ENCODE measurements at regions not wholly inside any gene's neighbourhood (a gene's known extent, or its start where the extent isn't known, plus 50 kb on each side); places are given as distances from the start of the nearest gene placed in this dataset.

DNA sequence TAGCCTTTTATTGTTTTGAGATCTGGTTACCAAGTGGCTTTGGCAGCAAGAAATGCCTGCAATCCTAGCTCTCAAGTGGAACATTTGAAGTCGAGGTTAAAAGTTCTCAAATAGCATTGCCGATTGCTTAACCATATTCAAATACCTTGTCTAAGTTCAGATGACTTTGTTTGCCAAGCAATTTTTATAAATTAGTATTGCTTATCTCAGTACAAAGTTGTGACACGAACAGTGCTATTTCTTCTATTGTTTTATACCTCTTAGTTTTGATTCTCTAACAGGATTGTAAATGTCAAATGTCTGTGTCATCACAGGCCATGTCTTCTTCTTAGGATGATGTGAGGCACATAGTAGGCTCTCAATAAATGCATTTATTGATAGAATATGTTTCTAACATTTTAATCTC, 633.3 kb downstream of the PTPRC start:
- H3K4me1 Mint-ChIP-seq = peaks cover 19% of the 10 kb centered on the region
- no peaks in the 10 kb centered on the region for H3K9me3 Mint-ChIP-seq
- Histone ChIP-seq H3K4me1 (ENCODE audit: control insufficient read depth, insufficient read depth, low read length) (peaks cover 2% of the 10 kb centered on the region), H3K4me3 (ENCODE audit: low read length) (no peak overlapping the region), H3K27ac (ENCODE audit: low read depth, low read length) (no peak overlapping the region), H3K9me3 (ENCODE audit: control insufficient read depth, low read length) (peaks cover 5% of the 10 kb centered on the region), H3K36me3 (ENCODE audit: control insufficient read depth, insufficient read depth, low read length) (no peaks in the 10 kb centered on the region), H3K9ac (ENCODE audit: extremely low read depth, low read length, poor library complexity, severe bottlenecking) (no peak overlapping the region), H3K27me3 (ENCODE audit: control insufficient read depth, insufficient read depth, low read length, poor library complexity, severe bottlenecking) (no peaks in the 10 kb centered on the region)
- 86 to 90% methylated on average over 3 of the region's 3 CpGs for WGBS, 2 experiments (ENCODE audit: insufficient coverage in 1 of 2, insufficient read length in 1 of 2)
- no peaks in the 10 kb centered on the region for H3K36me3 Mint-ChIP-seq (ENCODE audit: low read depth)
- no peak overlapping the region for H3K4me3 Mint-ChIP-seq
- no peaks in the 10 kb centered on the region for H3K27me3 Mint-ChIP-seq (ENCODE audit: insufficient read depth)
- TF ChIP-seq CTCF (conservative IDR thresholded peaks at IDR 0.05) = no peak
- H3K27ac Mint-ChIP-seq = no peak overlapping the region
- no peak for DNase-seq

- peak; percentile 75 for DNase-seq
- H3K9ac ChIP-seq (ENCODE audit: extremely low read depth, low read length, poor library complexity, severe bottlenecking) = no peak overlapping the region
- H3K27ac Mint-ChIP-seq = no peak overlapping the region
- no peak overlapping the region for H3K4me3 Mint-ChIP-seq
- peaks cover 10% of the 10 kb centered on the region for H3K9me3 ChIP-seq (ENCODE audit: control insufficient read depth, low read length)
- 38 to 73% methylated on average over 3 of the region's 3 CpGs for WGBS, 2 experiments (ENCODE audit: insufficient coverage in 1 of 2, insufficient read length in 1 of 2)
- no peak overlapping the region for H3K4me3 ChIP-seq (ENCODE audit: low read length)
- H3K4me1 ChIP-seq (ENCODE audit: control insufficient read depth, insufficient read depth, low read length) = peaks cover 2% of the 10 kb centered on the region
- H3K36me3 Mint-ChIP-seq (ENCODE audit: low read depth) = no peaks in the 10 kb centered on the region
- H3K27me3 ChIP-seq (ENCODE audit: control insufficient read depth, insufficient read depth, low read length, poor library complexity, severe bottlenecking) = no peaks in the 10 kb centered on the region
- H3K27ac ChIP-seq (ENCODE audit: low read depth, low read length) = no peak overlapping the region
- no peaks in the 10 kb centered on the region for H3K9me3 Mint-ChIP-seq
- H3K27me3 Mint-ChIP-seq (ENCODE audit: insufficient read depth) = no peaks in the 10 kb centered on the region
- H3K36me3 ChIP-seq (ENCODE audit: control insufficient read depth, insufficient read depth, low read length) = no peaks in the 10 kb centered on the region
- TF ChIP-seq CTCF (conservative IDR thresholded peaks at IDR 0.05) = no peak
- H3K4me1 Mint-ChIP-seq = peaks cover 19% of the 10 kb centered on the region
Measured at GRCh38 chr1:199272628-199273086, 633.8 kb downstream of the PTPRC start.

- Histone ChIP-seq H3K36me3 (ENCODE audit: control insufficient read depth, insufficient read depth, low read length) (no peaks in the 10 kb centered on the region), H3K27me3 (ENCODE audit: control insufficient read depth, insufficient read depth, low read length, poor library complexity, severe bottlenecking) (no peaks in the 10 kb centered on the region), H3K4me1 (ENCODE audit: control insufficient read depth, insufficient read depth, low read length) (peaks cover 2% of the 10 kb centered on the region), H3K4me3 (ENCODE audit: low read length) (peak overlapping the region; percentile 24), H3K27ac (ENCODE audit: low read depth, low read length) (no peak overlapping the region), H3K9ac (ENCODE audit: extremely low read depth, low read length, poor library complexity, severe bottlenecking) (no peak overlapping the region), H3K9me3 (ENCODE audit: control insufficient read depth, low read length) (peaks cover 11% of the 10 kb centered on the region)
- H3K36me3 Mint-ChIP-seq (ENCODE audit: low read depth) = no peaks in the 10 kb centered on the region
- TF ChIP-seq CTCF (conservative IDR thresholded peaks at IDR 0.05) = no peak
- peaks cover 19% of the 10 kb centered on the region for H3K4me1 Mint-ChIP-seq
- peak overlapping the region; percentile 2 for H3K27ac Mint-ChIP-seq
- DNase-seq = peak; percentile 70
- no peak overlapping the region for H3K4me3 Mint-ChIP-seq
- WGBS, 2 experiments (ENCODE audit: insufficient coverage in 1 of 2, insufficient read length in 1 of 2) = 37 to 53% methylated on average over 2 of the region's 2 CpGs
- H3K27me3 Mint-ChIP-seq (ENCODE audit: insufficient read depth) = no peaks in the 10 kb centered on the region
- no peaks in the 10 kb centered on the region for H3K9me3 Mint-ChIP-seq
Measured at GRCh38 chr1:199273837-199274379, 635.1 kb downstream of the PTPRC start.

Measured in endodermal cell (in vitro differentiated cells).